ENCODE measurements at regions not wholly inside any gene's neighbourhood (a gene's known extent, or its start where the extent isn't known, plus 50 kb on each side); places are given as distances from the start of the nearest gene placed in this dataset.
"Not testable (repeated sequence)": the region's sequence is repeated elsewhere in the genome, so short reads cannot be mapped to it uniquely, and the experiment has no call there.

DNA sequence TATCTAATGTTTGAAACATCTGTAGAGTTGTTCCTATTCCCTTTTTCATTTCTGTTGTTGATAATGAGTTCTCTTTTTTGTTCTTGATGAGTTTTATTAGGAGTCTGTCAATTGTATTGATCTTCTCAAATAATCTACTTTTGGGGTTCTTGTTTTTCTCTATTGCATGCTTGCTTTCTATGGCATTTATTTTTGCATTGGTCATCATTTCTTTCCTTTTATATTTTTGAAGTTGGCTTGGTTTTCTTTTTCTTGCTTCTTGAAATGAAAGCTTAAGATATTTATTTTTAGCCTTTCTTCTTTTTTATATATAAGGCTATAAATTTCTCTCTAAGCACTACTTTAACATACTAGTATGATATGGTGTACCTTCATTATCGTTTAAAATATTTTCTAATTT is 381.8 kb downstream of the NPHP4 start:
- Histone ChIP-seq H3K4me2 (replicated peaks; ENCODE audit: extremely low read depth, low read length, poor library complexity, severe bottlenecking) (no peak overlapping the region), H3K79me2 (ENCODE audit: insufficient read depth, low read length) (no peaks in the 10 kb centered on the region), H3K9ac (ENCODE audit: insufficient read depth, low read length, poor library complexity, severe bottlenecking) (no peak overlapping the region), H3K27me3 (ENCODE audit: control insufficient read depth in 2 of 2, insufficient read depth in 2 of 2, low read length in 2 of 2) (peaks cover 0 to 10% of the 10 kb centered on the region in 2 donors), H3K36me3 (replicated peaks in 1 of 2; ENCODE audit: control insufficient read depth in 1 of 2, insufficient read depth in 2 of 2, low read length in 2 of 2) (no peaks in the 10 kb centered on the region), H3K4me3 (replicated peaks in 1 of 3; ENCODE audit: low read depth in 2 of 3, low read length in 3 of 3) (no peak overlapping the region), H3K4me1 (ENCODE audit: control insufficient read depth in 1 of 2, insufficient read depth in 2 of 2, low read length in 2 of 2) (no peaks in the 10 kb centered on the region), H3K27ac (ENCODE audit: low read depth in 1 of 2, low read length in 2 of 2) (no peak overlapping the region), H3K9me3 (replicated peaks in 1 of 2; ENCODE audit: control insufficient read depth in 1 of 2, insufficient read depth in 1 of 2, low read length in 2 of 2) (no peaks in the 10 kb centered on the region), H4K20me1 (ENCODE audit: insufficient read depth, low read length) (no peaks in the 10 kb centered on the region), H2AFZ (ENCODE audit: insufficient read depth, low read depth, low read length, poor library complexity, severe bottlenecking) (no peak overlapping the region)
- Mint-ChIP-seq H3K9me3 (peaks cover 0 to 3% (median 0%) of the 10 kb centered on the region in 7 donors), H3K27ac (no peak overlapping the region), H3K27me3 (ENCODE audit: low read depth in 3 of 3) (peaks cover 2 to 8% (median 6%) of the 10 kb centered on the region in 3 donors), H3K4me1 (no peaks in the 10 kb centered on the region), H3K36me3 (no peaks in the 10 kb centered on the region), H3K4me3 (no peak overlapping the region)
- intact Hi-C loops (cut with micrococcal nuclease), result no loop called here
- TF ChIP-seq, protein P1, sequence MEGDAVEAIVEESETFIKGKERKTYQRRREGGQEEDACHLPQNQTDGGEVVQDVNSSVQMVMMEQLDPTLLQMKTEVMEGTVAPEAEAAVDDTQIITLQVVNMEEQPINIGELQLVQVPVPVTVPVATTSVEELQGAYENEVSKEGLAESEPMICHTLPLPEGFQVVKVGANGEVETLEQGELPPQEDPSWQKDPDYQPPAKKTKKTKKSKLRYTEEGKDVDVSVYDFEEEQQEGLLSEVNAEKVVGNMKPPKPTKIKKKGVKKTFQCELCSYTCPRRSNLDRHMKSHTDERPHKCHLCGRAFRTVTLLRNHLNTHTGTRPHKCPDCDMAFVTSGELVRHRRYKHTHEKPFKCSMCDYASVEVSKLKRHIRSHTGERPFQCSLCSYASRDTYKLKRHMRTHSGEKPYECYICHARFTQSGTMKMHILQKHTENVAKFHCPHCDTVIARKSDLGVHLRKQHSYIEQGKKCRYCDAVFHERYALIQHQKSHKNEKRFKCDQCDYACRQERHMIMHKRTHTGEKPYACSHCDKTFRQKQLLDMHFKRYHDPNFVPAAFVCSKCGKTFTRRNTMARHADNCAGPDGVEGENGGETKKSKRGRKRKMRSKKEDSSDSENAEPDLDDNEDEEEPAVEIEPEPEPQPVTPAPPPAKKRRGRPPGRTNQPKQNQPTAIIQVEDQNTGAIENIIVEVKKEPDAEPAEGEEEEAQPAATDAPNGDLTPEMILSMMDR (IDR thresholded peaks at IDR 0.05), result no peak
- no CpG with 5 or more reads among the region's 1 CpG for WGBS (ENCODE audit: insufficient coverage)
- DNase-seq, result no peak

GRCh38 chr1:5603353-5604104 is 388.7 kb downstream of the NPHP4 start:
- H3K27me3 Mint-ChIP-seq (ENCODE audit: low read depth in 3 of 3), result peaks cover 5 to 11% (median 10%) of the 10 kb centered on the region in 3 donors
- Histone ChIP-seq H3K27me3 (ENCODE audit: control insufficient read depth in 2 of 2, insufficient read depth in 2 of 2, low read length in 2 of 2) (peaks cover 0 to 7% of the 10 kb centered on the region in 2 donors), H3K9ac (ENCODE audit: insufficient read depth, low read length, poor library complexity, severe bottlenecking) (no peak overlapping the region), H3K4me3 (replicated peaks in 1 of 3; ENCODE audit: low read depth in 2 of 3, low read length in 3 of 3) (no peak overlapping the region), H3K9me3 (replicated peaks in 1 of 2; ENCODE audit: control insufficient read depth in 1 of 2, insufficient read depth in 1 of 2, low read length in 2 of 2) (no peaks in the 10 kb centered on the region), H4K20me1 (ENCODE audit: insufficient read depth, low read length) (no peaks in the 10 kb centered on the region), H3K4me1 (ENCODE audit: control insufficient read depth in 1 of 2, insufficient read depth in 2 of 2, low read length in 2 of 2) (no peaks in the 10 kb centered on the region), H3K4me2 (replicated peaks; ENCODE audit: extremely low read depth, low read length, poor library complexity, severe bottlenecking) (no peak overlapping the region), H3K27ac (ENCODE audit: low read depth in 1 of 2, low read length in 2 of 2) (no peak overlapping the region), H3K79me2 (ENCODE audit: insufficient read depth, low read length) (no peaks in the 10 kb centered on the region), H2AFZ (ENCODE audit: insufficient read depth, low read depth, low read length, poor library complexity, severe bottlenecking) (no peak overlapping the region), H3K36me3 (replicated peaks in 1 of 2; ENCODE audit: control insufficient read depth in 1 of 2, insufficient read depth in 2 of 2, low read length in 2 of 2) (no peaks in the 10 kb centered on the region)
- no peaks in the 10 kb centered on the region for H3K9me3 Mint-ChIP-seq
- TF ChIP-seq, protein P1 (IDR thresholded peaks at IDR 0.05), result no peak
- no peak overlapping the region for H3K27ac Mint-ChIP-seq
- no peak for DNase-seq
- intact Hi-C loops (cut with micrococcal nuclease), result no loop called here
- 90% methylated on average over 3 of the region's 3 CpGs for WGBS (ENCODE audit: insufficient coverage)
- H3K4me3 Mint-ChIP-seq, result no peak overlapping the region
- no peaks in the 10 kb centered on the region for H3K4me1 Mint-ChIP-seq
- no peaks in the 10 kb centered on the region for H3K36me3 Mint-ChIP-seq

DNA sequence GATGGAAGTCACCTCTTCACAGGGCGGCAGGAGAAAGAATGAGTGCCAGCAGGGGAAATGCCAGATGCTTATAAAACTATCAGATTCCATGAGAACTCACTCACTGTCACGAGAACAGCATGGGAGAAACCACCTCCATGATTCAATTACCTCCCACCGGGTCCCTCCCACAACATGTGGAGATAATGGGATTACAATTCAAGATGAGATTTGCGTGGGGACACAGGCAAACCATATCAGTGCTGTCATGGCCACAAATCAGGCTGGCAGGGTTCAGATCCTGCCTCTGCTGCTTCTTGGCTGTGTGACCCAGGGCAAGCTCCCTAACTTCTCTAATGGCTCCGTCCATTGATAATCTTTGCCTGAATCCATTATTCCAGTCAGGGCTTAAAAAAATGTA is 389.5 kb downstream of the NPHP4 start:
- H3K9ac ChIP-seq (ENCODE audit: insufficient read depth, low read length, poor library complexity, severe bottlenecking); H3K4me1 ChIP-seq (ENCODE audit: control insufficient read depth in 1 of 2, insufficient read depth in 2 of 2, low read length in 2 of 2); H3K4me2 ChIP-seq (replicated peaks; ENCODE audit: extremely low read depth, low read length, poor library complexity, severe bottlenecking); H3K36me3 ChIP-seq (replicated peaks in 1 of 2; ENCODE audit: control insufficient read depth in 1 of 2, insufficient read depth in 2 of 2, low read length in 2 of 2); H3K4me3 ChIP-seq (replicated peaks in 1 of 3; ENCODE audit: low read depth in 2 of 3, low read length in 3 of 3); H3K36me3 Mint-ChIP-seq; H3K27ac Mint-ChIP-seq; H3K79me2 ChIP-seq (ENCODE audit: insufficient read depth, low read length); H2AFZ ChIP-seq (ENCODE audit: insufficient read depth, low read depth, low read length, poor library complexity, severe bottlenecking); H3K4me3 Mint-ChIP-seq; H3K27me3 ChIP-seq (ENCODE audit: control insufficient read depth in 2 of 2, insufficient read depth in 2 of 2, low read length in 2 of 2); H3K4me1 Mint-ChIP-seq; H3K27ac ChIP-seq (ENCODE audit: low read depth in 1 of 2, low read length in 2 of 2); intact Hi-C loops (cut with micrococcal nuclease); H3K9me3 Mint-ChIP-seq; H4K20me1 ChIP-seq (ENCODE audit: insufficient read depth, low read length); H3K9me3 ChIP-seq (replicated peaks in 1 of 2; ENCODE audit: control insufficient read depth in 1 of 2, insufficient read depth in 1 of 2, low read length in 2 of 2); DNase-seq: not testable (repeated sequence)
- 50% methylated on average over 1 of the region's 5 CpGs for WGBS (ENCODE audit: insufficient coverage)
- H3K27me3 Mint-ChIP-seq (ENCODE audit: low read depth in 3 of 3), result peaks cover 5 to 11% (median 10%) of the 10 kb centered on the region in 3 donors
